Thymus (tissue), 11 donors: ENCODE measurements at regions not wholly inside any gene's neighbourhood (a gene's known extent, or its start where the extent isn't known, plus 50 kb on each side); places are given as distances from the start of the nearest gene placed in this dataset.
"Not testable (repeated sequence)": the region's sequence is repeated elsewhere in the genome, so short reads cannot be mapped to it uniquely, and the experiment has no call there.

Experiments
- DNase-seq, 9 donors: peaks; one replicate each; pipeline ENCODE4 v3.0.0-alpha.2; 2013; ENCODE audit warnings: low spot score in 9 of 9, low read depth in 6 of 9, missing footprints in 1 of 9
- H3K27ac ChIP-seq, 2 donors: one replicate each; pipeline ENCODE4 v1.5.1; 2013; ENCODE audit warnings: control low read depth in 1 of 2, low read depth in 1 of 2, low read length in 1 of 2, mild to moderate bottlenecking in 1 of 2, moderate library complexity in 1 of 2
- H3K27me3 ChIP-seq, 2 donors: one replicate each; pipeline ENCODE4 v1.5.1; 2013; ENCODE audit warnings: low read length in 1 of 2; ENCODE audit not compliant: control insufficient read depth in 2 of 2, insufficient read depth in 1 of 2
- H3K36me3 ChIP-seq, 2 donors: one replicate each; pipeline ENCODE4 v1.5.1; 2013; ENCODE audit warnings: low read length in 1 of 2, mild to moderate bottlenecking in 1 of 2, moderate library complexity in 1 of 2; ENCODE audit not compliant: control insufficient read depth in 2 of 2, insufficient read depth in 2 of 2
- H3K4me1 ChIP-seq, 2 donors: one replicate each; pipeline ENCODE4 v1.5.1; 2013; ENCODE audit warnings: low read length in 2 of 2; ENCODE audit not compliant: control insufficient read depth in 2 of 2, insufficient read depth in 2 of 2
- H3K4me3 ChIP-seq, 2 donors: one replicate each; pipeline ENCODE4 v1.5.1; 2013; ENCODE audit warnings: low read length in 2 of 2, control low read depth in 1 of 2, mild to moderate bottlenecking in 1 of 2
- H3K9me3 ChIP-seq, 2 donors: one replicate each; pipeline ENCODE4 v1.5.1; 2013; ENCODE audit warnings: low read length in 1 of 2, mild to moderate bottlenecking in 1 of 2; ENCODE audit not compliant: control insufficient read depth in 2 of 2, insufficient read depth in 1 of 2
- WGBS: extraction: QIAGEN DNeasy Blood & Tissue Kit; methylation state at CpG from one replicate; pipeline ENCODE4 v1.1.7; 2013; 5-methylcytosine and 5-hydroxymethylcytosine counted together
- donor health status: healthy.

DNA sequence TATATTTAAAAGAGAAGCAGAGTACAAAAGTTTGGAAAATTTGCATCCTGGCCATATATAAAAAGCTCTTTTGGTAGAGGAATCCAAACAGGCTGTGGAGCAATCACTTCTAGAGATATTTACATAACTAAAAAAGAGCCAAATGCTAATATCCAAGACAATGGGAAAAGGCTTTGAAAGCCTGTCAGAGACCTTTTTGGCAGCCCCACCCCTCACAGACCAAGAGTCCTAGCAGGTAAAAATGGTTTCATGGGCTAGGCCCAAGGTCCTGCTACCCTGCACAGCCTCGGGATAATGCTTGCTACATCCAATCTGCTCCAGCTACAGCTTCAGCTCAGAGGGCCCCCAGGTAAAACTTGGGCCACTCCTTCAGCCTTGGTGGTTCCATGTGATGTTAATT, 430.2 kb upstream of the KCND2 start:
- no peak overlapping the region for H3K27ac ChIP-seq
- no peaks in the 10 kb centered on the region for H3K36me3 ChIP-seq
- DNase-seq: no peak
- no peaks in the 10 kb centered on the region for H3K27me3 ChIP-seq
- WGBS: 71% methylated on average over 1 of the region's 1 CpG
- H3K9me3 ChIP-seq: peaks cover 0 to 6% of the 10 kb centered on the region in 2 donors
- H3K4me3 ChIP-seq: no peak overlapping the region
- H3K4me1 ChIP-seq: no peaks in the 10 kb centered on the region

DNA sequence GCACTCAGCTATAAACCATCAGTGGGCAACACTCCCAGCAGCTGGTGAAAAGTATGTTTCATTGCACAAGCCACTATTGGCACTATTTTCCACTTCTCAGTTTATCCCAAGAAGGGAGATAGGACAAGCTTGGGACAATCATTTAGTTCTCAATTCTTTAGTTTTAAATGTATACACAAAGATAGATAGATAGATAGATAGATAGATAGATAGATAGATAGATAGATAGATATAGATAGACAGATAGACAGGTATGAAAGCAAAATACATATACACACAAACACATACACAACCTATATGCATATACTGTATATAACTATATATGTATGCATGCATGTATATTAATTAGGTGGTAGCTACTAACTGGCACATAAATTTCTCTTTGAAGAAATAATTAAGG, 411.6 kb upstream of the KCND2 start:
- H3K9me3 ChIP-seq: no peaks in the 10 kb centered on the region
- no peaks in the 10 kb centered on the region for H3K4me1 ChIP-seq
- no peak for DNase-seq
- H3K27me3 ChIP-seq: no peaks in the 10 kb centered on the region
- H3K27ac ChIP-seq: no peak overlapping the region
- no peak overlapping the region for H3K4me3 ChIP-seq
- no peaks in the 10 kb centered on the region for H3K36me3 ChIP-seq

DNA sequence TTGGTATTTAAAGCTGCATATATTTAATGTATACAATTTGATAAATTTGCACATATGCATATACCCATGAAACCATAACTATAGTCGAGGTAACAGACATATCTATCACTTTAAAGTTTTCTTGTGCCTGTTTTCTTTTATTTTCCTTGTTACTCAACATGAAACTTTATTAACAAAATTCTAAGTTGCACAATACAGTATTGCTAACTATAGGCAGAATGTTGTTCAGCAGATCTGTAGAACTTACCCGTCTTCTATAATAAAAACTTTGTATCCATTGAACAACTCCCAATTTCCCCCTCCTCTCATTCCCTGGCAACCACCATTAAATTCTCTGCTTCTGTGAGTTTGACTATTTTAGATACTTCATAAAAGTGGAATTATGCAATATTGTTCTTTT, 404.6 kb upstream of the KCND2 start:
- no peak overlapping the region for H3K27ac ChIP-seq
- H3K36me3 ChIP-seq: no peaks in the 10 kb centered on the region
- no peaks in the 10 kb centered on the region for H3K9me3 ChIP-seq
- 90% methylated on average over 2 of the region's 2 CpGs for WGBS
- DNase-seq: no peak
- H3K4me3 ChIP-seq: no peak overlapping the region
- H3K27me3 ChIP-seq: no peaks in the 10 kb centered on the region
- no peaks in the 10 kb centered on the region for H3K4me1 ChIP-seq

DNA sequence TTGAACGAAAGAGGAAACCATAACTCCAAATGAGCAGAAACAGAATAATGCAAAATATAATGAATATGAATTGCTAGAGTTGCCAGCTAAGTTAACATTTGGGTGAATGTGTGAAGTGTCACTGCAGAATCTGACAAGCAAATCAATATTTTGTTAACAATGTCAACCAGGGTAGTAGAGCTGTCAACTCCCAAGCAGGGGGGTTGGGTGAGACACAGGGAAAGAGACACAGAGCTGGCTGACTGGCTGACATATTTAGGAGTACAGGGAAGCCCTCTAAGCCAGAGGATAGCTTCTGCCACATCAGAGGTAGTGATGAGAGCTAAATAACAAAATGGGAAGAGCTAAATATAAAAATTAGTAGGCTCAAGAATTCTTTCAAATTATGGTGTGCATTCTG, 393.1 kb upstream of the KCND2 start:
- H3K4me1 ChIP-seq: no peaks in the 10 kb centered on the region
- no peaks in the 10 kb centered on the region for H3K36me3 ChIP-seq
- H3K9me3 ChIP-seq: no peaks in the 10 kb centered on the region
- no peak for DNase-seq
- 93% methylated on average over 1 of the region's 1 CpG for WGBS
- H3K4me3 ChIP-seq: no peak overlapping the region
- H3K27me3 ChIP-seq: no peaks in the 10 kb centered on the region
- no peak overlapping the region for H3K27ac ChIP-seq

DNA sequence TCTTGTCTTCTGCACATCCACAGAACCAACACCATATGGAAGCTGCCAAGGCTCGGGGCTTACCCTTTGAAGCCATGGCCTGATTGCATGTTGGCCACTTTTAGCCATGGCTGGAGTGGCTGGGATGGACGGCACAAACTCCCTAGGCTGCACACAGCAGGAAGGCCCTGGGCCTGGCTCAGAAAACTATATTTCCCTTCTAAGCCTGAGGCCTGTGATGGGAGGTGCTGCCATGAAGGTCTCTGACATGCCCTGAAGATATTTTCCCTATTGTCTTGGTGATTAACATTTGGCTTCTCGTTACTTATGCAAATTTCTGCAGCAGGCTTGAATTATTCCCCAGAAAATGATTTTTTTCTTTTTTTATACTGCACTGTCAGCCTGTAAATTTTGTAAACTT, 387.0 kb upstream of the KCND2 start:
- Histone ChIP-seq H3K4me3 (no peak overlapping the region), H3K27me3 (no peaks in the 10 kb centered on the region), H3K36me3 (no peaks in the 10 kb centered on the region), H3K27ac (no peak overlapping the region), H3K4me1 (no peaks in the 10 kb centered on the region), H3K9me3 (peaks cover 0 to 7% of the 10 kb centered on the region in 2 donors)
- WGBS: 88% methylated on average over 3 of the region's 3 CpGs
- no peak for DNase-seq

DNA sequence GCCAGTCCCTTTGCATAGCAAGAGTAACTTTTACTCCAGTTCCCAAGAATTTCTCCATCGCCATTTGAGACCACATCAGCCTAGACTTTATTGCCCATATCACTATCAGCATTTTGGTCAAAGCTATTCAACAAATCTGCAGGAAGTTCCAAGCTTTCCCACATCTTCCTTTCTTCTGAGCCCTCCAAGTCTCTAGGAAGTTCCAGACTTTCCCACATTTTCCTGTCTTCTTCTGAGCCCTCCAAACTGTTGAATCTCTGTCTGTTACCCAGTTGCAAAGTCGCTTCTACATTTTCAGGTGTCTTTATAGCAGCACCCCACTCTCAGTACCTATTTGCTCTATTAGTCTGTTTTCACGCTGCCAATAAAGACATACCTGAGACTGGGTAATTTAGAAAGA, 386.4 kb upstream of the KCND2 start:
- not testable (repeated sequence) for H3K27me3 ChIP-seq, H3K27ac ChIP-seq, H3K36me3 ChIP-seq, H3K4me3 ChIP-seq, H3K9me3 ChIP-seq, DNase-seq, H3K4me1 ChIP-seq
- 82% methylated on average over 3 of the region's 3 CpGs for WGBS

DNA sequence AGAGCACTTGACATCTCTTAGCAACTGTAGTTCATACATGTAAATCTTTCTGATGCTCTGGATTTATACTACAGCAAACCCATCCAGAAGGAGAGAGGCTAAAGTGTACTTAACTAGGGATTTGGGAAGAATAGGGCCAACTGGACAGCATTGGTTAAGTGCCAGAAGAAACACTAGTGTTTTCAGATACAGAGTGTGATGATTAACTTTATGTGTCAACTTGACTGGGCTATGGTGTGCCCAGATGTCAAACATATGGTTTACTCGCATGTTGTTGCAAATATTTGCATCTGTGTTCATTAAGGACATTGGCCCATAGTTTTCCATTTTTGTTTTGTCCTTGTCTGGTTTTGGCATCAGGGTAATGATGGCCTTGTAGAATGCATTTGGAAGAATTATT, 384.7 kb upstream of the KCND2 start:
- 93% methylated on average over 1 of the region's 1 CpG for WGBS

DNA sequence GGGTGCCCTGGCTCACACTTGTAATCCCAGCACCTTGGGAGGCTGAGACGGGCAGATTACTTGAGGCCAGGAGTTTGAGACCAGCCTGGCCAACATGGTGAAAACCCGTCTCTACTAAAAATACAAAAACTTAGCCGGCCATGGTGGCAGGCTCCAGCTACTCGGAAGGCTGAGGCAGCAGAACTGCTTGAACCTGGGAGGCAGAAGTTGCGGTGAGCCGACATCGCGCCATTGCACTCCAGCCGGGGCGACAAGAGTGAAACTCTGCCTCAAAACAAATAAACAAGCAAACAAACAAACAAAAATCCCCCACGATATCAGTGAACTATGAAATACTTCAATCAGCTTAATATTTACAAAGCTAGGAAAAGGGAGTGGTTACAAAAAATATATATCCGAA, 382.3 kb upstream of the KCND2 start:
- Histone ChIP-seq H3K36me3 (no peaks in the 10 kb centered on the region), H3K27ac (no peak overlapping the region), H3K9me3 (peaks cover 0 to 5% of the 10 kb centered on the region in 2 donors), H3K4me1 (no peaks in the 10 kb centered on the region), H3K4me3 (no peak overlapping the region), H3K27me3 (no peaks in the 10 kb centered on the region)
- 96% methylated on average over 12 of the region's 12 CpGs for WGBS
- no peak for DNase-seq

More for the DNA sequence above, 384.7 kb upstream of the KCND2 start:
- peaks cover 0 to 7% of the 10 kb centered on the region in 2 donors for H3K9me3 ChIP-seq
- no peak for DNase-seq
- H3K4me1 ChIP-seq: no peaks in the 10 kb centered on the region
- no peaks in the 10 kb centered on the region for H3K27me3 ChIP-seq
- no peaks in the 10 kb centered on the region for H3K36me3 ChIP-seq
- no peak overlapping the region for H3K4me3 ChIP-seq
- no peak overlapping the region for H3K27ac ChIP-seq

DNA sequence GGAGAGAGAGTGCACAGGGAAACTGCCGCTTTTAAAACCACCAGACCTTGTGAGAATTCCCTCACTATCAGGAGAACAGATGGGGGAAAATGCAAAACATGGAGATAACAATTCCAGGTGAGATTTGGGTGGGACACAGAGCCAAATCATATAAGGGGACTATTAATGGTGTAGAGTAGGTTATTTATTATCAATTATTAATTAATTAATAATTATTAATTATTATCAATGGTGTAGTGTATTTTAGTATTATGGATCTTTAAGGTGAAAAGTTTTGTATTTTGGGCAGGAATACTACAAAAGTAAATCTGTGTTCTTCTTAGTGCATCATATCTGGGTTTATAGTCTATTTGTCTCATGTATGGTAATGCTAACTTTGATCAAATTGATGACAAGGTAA, 377.7 kb upstream of the KCND2 start:
- no peak for DNase-seq
- H3K4me1 ChIP-seq: no peaks in the 10 kb centered on the region
- no peaks in the 10 kb centered on the region for H3K27me3 ChIP-seq
- H3K4me3 ChIP-seq: no peak overlapping the region
- no peaks in the 10 kb centered on the region for H3K9me3 ChIP-seq
- WGBS: 83% methylated on average over 1 of the region's 1 CpG
- no peak overlapping the region for H3K27ac ChIP-seq
- H3K36me3 ChIP-seq: no peaks in the 10 kb centered on the region

DNA sequence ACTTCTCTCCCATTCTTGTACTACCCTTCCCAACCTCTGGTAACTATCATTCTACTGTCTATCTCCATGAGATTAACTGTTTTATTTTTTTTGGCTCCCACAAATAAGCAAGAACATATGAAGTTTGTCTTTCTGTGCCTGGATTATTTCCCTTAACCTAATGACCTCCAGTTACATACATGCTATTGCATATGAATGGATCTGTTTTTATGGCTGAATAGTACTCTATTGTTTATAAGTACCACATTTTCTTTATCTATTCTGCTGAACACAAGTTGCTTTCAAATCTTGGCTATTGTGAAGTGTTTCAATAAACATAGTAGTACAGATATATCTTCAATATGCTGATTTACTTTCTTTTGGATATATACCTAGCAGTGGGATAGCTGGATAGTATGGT, 376.6 kb upstream of the KCND2 start:
- Histone ChIP-seq H3K27ac (no peak overlapping the region), H3K4me3 (no peak overlapping the region), H3K36me3 (no peaks in the 10 kb centered on the region), H3K27me3 (no peaks in the 10 kb centered on the region), H3K9me3 (no peaks in the 10 kb centered on the region), H3K4me1 (no peaks in the 10 kb centered on the region)
- no peak for DNase-seq
